NT2/D1 (cell line): ENCODE measurements at regions not wholly inside any gene's neighbourhood (a gene's known extent, or its start where the extent isn't known, plus 50 kb on each side); places are given as distances from the start of the nearest gene placed in this dataset.
"Not testable (repeated sequence)": the region's sequence is repeated elsewhere in the genome, so short reads cannot be mapped to it uniquely, and the experiment has no call there.

Source experiments
- DNase-seq: peaks from one replicate; pipeline ENCODE4 v3.0.0-alpha.2; 2011; ENCODE audit warnings: low read depth, low spot score
- H3K27me3 ChIP-seq: 2 replicates; pipeline ENCODE4 v1.6.0; 2011; ENCODE audit warnings: mild to moderate bottlenecking; ENCODE audit not compliant: insufficient read length, insufficient read depth
- H3K36me3 ChIP-seq: 2 replicates; pipeline ENCODE4 v1.6.1; 2011; ENCODE audit warnings: mild to moderate bottlenecking, low read length, mixed read lengths; ENCODE audit not compliant: insufficient read depth, insufficient read length
- H3K4me1 ChIP-seq: 2 replicates; pipeline ENCODE4 v1.5.1; 2011; ENCODE audit not compliant: insufficient read depth, insufficient read length
- H3K4me3 ChIP-seq: 2 replicates; pipeline ENCODE4 v1.5.1; 2011; ENCODE audit warnings: low read depth; ENCODE audit not compliant: insufficient read length
- H3K9ac ChIP-seq: 2 replicates; pipeline ENCODE4 v1.6.0; 2011; ENCODE audit warnings: low read depth; ENCODE audit not compliant: insufficient read length
- H3K9me3 ChIP-seq: 2 replicates; pipeline ENCODE4 v1.5.1; 2011; ENCODE audit warnings: mild to moderate bottlenecking, low read length; ENCODE audit not compliant: insufficient read depth
- SUZ12 ChIP-seq: IDR thresholded peaks from 2 replicates; pipeline ENCODE4 v1.6.1; 2011; ENCODE audit not compliant: insufficient read length, insufficient read depth; ENCODE audit errors: extremely low read depth
- YY1 ChIP-seq: IDR thresholded peaks from 2 replicates; pipeline ENCODE4 v1.6.1; 2011; ENCODE audit not compliant: insufficient read length, insufficient read depth
- ZNF274 ChIP-seq: IDR thresholded peaks from 2 replicates; pipeline ENCODE4 v1.6.1; 2011; ENCODE audit warnings: mild to moderate bottlenecking, low read depth, low read length

DNA sequence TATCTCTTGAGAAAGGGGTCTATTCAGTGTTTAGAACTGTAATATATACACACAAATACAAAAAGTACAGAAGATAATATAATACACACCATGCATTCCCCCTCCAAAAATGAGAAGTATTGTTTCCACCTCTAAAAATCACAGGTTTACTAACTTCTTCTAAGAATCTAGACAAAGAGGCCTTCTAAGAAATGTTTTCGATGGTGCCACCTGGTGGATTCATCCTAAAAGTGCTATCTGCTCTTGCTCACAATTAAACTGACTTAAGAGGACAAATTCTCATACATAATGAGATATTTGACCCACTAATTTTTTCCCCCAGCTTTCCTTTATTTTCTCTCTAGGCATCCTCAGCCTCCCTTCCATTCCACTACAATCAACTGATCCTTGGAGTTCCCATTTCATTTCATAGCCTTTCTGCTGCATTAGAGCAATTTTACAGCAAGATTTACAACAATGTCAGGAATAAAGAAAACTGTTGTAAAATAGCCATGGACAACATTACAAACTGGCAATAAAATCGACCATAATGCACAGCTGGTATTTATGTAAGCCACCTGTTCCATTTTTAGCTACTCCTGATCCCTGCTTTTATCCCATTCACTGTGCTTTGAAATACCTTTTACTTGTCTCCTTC, 124.6 kb downstream of the ARRDC4 start:
- TF ChIP-seq SUZ12 = no peak
- no peak for TF ChIP-seq YY1
- TF ChIP-seq ZNF274 = no peak
- no peak overlapping the region for H3K9ac ChIP-seq
- H3K36me3 ChIP-seq = no peaks in the 10 kb centered on the region
- peak; percentile 60 for DNase-seq
- no peaks in the 10 kb centered on the region for H3K27me3 ChIP-seq
- peaks cover 5% of the 10 kb centered on the region; the same call in 1 of the 2 replicates for H3K9me3 ChIP-seq
- no peaks in the 10 kb centered on the region for H3K4me1 ChIP-seq
- H3K4me3 ChIP-seq = no peak overlapping the region

DNA sequence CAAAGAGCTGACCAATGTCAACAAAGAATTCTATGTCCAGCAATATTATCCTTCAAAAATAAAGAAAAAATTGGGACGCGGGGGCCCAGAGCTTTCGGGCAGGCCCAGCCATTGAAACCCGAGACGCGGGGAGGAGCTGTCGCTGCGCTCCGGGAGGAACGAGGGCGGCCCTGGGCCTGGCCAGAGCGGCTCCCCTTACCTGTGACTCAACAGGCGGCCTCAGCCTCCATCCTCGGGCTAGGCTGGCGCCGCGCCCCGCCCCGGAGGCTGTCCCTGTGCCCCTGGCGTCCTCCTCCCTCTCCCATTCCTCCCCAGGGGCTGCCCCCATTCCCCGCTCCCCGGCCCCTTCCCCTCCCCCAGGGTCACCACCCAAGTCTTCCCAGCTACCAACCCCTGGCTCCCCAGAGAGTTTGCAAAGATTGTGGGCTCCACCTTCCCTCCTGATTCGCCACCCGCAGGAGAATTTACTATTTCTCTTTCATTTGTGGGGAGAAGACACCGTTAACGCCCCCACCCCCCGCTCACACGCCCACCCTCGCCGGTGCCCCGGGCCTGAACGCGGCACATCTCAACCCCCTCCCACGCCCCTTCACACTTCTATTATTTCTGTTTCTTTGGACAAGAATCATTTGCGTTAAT, 127.9 kb downstream of the ARRDC4 start:
- not testable (repeated sequence) for DNase-seq, H3K27me3 ChIP-seq, H3K4me3 ChIP-seq, H3K36me3 ChIP-seq, H3K4me1 ChIP-seq, H3K9ac ChIP-seq
- peaks cover 16% of the 10 kb centered on the region for H3K9me3 ChIP-seq

DNA sequence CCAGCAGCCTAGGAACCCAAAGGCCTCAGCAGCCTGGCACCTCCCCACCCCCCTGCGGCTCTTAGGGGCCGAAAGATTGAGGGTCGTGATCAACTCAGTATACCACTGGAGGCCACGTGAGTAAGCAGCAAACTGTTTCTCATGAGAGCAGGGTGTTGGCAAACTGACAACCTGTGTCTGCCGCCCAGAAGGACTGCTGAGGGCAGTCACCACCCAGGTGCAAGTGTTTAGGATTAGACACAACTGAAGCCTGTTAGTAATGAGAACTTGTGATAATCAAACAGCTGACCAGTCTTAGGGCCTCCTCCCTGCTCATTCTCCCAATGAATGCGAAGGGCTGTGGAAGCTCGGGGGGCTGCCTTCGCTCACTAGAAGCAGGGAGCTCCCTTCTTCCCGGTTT, 128.8 kb downstream of the ARRDC4 start:
- H3K27me3 ChIP-seq, H3K9ac ChIP-seq, H3K4me1 ChIP-seq, H3K36me3 ChIP-seq, H3K4me3 ChIP-seq, DNase-seq: not testable (repeated sequence)
- peaks cover 16% of the 10 kb centered on the region for H3K9me3 ChIP-seq

DNA sequence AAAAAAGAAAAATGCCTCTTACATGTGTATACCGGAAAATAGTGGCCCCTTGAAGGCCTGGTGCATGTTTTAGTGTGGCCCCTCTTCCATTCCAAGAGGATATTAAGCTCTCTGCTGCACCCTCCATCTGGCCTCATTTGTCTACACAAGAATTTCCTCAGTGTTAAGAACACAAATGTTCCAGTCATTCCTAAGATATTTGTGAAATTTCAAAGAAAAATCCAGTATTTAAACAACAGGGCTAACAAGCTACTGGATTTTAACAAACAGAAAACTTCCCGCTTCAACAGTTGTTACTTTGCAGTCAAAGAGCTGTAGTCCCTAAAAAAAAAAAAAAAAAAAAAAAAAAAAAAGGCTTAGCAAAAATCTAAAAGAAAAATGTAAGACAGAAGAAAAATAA, 137.5 kb downstream of the ARRDC4 start:
- DNase-seq, H3K4me1 ChIP-seq: not testable (repeated sequence)

GRCh38 chr15:98100606-98101005, 140.1 kb downstream of the ARRDC4 start:
- not testable (repeated sequence) for DNase-seq, H3K4me1 ChIP-seq, H3K9me3 ChIP-seq, H3K36me3 ChIP-seq, H3K4me3 ChIP-seq, H3K9ac ChIP-seq, H3K27me3 ChIP-seq

More for the DNA sequence above, 137.5 kb downstream of the ARRDC4 start:
- H3K27me3 ChIP-seq, H3K36me3 ChIP-seq, H3K9ac ChIP-seq, H3K9me3 ChIP-seq, H3K4me3 ChIP-seq: not testable (repeated sequence)

GRCh38 chr15:98103570-98103969, 143.1 kb downstream of the ARRDC4 start:
- H3K9ac ChIP-seq = no peak overlapping the region
- no peaks in the 10 kb centered on the region for H3K36me3 ChIP-seq
- no peaks in the 10 kb centered on the region for H3K9me3 ChIP-seq
- no peak for DNase-seq
- TF ChIP-seq ZNF274 (no peak), SUZ12 (no peak)
- no peaks in the 10 kb centered on the region for H3K27me3 ChIP-seq
- no peak overlapping the region for H3K4me3 ChIP-seq
- no peaks in the 10 kb centered on the region for H3K4me1 ChIP-seq

DNA sequence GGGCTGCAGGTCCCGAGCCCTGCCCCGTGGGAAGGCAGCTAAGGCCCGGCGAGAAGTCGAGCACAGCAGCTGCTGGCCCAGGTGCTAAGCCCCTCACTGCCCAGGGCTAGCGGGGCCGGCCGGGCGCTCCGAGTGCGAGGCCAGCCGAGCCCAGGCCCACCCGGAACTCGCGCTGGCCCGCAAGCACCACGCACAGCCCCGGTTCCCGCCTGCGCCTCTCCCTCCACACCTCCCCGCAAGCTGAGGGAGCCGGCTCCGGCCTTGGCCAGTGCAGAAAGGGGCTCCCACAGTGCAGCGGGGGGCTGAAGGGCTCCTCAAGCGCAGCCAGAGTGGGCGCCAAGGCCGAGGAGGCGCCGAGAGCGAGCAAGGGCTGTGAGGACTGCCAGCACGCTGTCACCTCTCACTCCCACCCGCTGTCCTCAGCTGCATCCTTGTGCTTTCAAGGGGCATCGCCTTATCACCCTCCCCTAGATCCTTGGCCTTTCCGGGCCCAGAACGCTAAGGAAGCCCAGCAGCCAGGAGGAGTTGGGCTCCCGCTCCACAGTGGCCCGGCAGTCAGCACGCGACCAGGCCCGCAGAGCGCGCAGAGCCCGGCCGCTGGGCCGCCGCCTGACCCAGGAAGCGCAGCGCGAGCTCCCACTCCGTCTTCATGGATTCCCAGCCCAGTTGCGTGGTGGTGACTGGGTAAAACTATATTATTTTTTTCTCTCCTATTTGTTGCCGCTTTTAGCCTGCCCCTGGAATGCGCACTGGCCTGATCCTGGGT, 144.1 kb downstream of the ARRDC4 start:
- H3K4me3 ChIP-seq, H3K9me3 ChIP-seq, H3K4me1 ChIP-seq, H3K27me3 ChIP-seq, H3K9ac ChIP-seq, H3K36me3 ChIP-seq, DNase-seq: not testable (repeated sequence)

GRCh38 chr15:98106615-98107194, 146.2 kb downstream of the ARRDC4 start:
- H3K4me1 ChIP-seq, H3K27me3 ChIP-seq, H3K9me3 ChIP-seq, H3K9ac ChIP-seq, DNase-seq, H3K36me3 ChIP-seq, H3K4me3 ChIP-seq: not testable (repeated sequence)
